IPS DF 6.9 (cell line): ENCODE measurements at regions not wholly inside any gene's neighbourhood (a gene's known extent, or its start where the extent isn't known, plus 50 kb on each side); places are given as distances from the start of the nearest gene placed in this dataset.

Experiments
- DNase-seq: peaks from one replicate; pipeline ENCODE4 v3.0.0-alpha.2; 2013; ENCODE audit warnings: low read depth, low spot score
- H3K27ac ChIP-seq: one replicate; pipeline ENCODE4 v1.5.1; 2013; ENCODE audit warnings: low read length, control low read depth
- H3K27me3 ChIP-seq: 2 replicates; pipeline ENCODE4 v1.6.1; 2013; ENCODE audit warnings: mild to moderate bottlenecking, low read length; ENCODE audit not compliant: control insufficient read depth, insufficient read depth
- H3K36me3 ChIP-seq: 2 replicates; pipeline ENCODE4 v1.6.1; 2013; ENCODE audit warnings: low read length; ENCODE audit not compliant: control insufficient read depth, insufficient read depth
- H3K4me1 ChIP-seq: 2 replicates; pipeline ENCODE4 v1.6.1; 2013; ENCODE audit warnings: low read length; ENCODE audit not compliant: control insufficient read depth, insufficient read depth
- H3K4me3 ChIP-seq: 2 replicates; pipeline ENCODE4 v1.5.1; 2013; ENCODE audit warnings: mild to moderate bottlenecking, low read length
- H3K9me3 ChIP-seq: 2 replicates; pipeline ENCODE4 v1.6.1; 2013; ENCODE audit warnings: low read length, inconsistent platforms; ENCODE audit not compliant: control insufficient read depth, insufficient read depth
- WGBS: extraction: QIAGEN DNeasy Blood & Tissue Kit; methylation state at CpG from one replicate; pipeline ENCODE4 v1.1.7; 2013; ENCODE audit warnings: mixed read lengths, missing lambda C conversion rate; ENCODE audit not compliant: insufficient read length, insufficient coverage; 5-methylcytosine and 5-hydroxymethylcytosine counted together

- DNase-seq, result no peak
- Histone ChIP-seq H3K4me3 (no peak overlapping the region), H3K36me3 (no peaks in the 10 kb centered on the region), H3K4me1 (peaks cover 4% of the 10 kb centered on the region; the same call in 1 of the 2 replicates), H3K9me3 (no peaks in the 10 kb centered on the region), H3K27ac (no peak overlapping the region), H3K27me3 (no peaks in the 10 kb centered on the region)
- WGBS, result no CpG with 5 or more reads among the region's 5 CpGs
These were observed 469.4 kb upstream of the SMIM21 start for GRCh38 chr18:75896865-75897264.

GRCh38 chr18:75895135-75895534 is 467.6 kb upstream of the SMIM21 start:
- Histone ChIP-seq H3K36me3 (no peaks in the 10 kb centered on the region), H3K4me3 (no peak overlapping the region), H3K4me1 (peaks cover 4% of the 10 kb centered on the region; the same call in 1 of the 2 replicates), H3K27ac (no peak overlapping the region), H3K27me3 (no peaks in the 10 kb centered on the region), H3K9me3 (no peaks in the 10 kb centered on the region)
- no peak for DNase-seq
- no CpG with 5 or more reads among the region's 4 CpGs for WGBS

GRCh38 chr18:75884728-75885127 is 457.2 kb upstream of the SMIM21 start:
- Histone ChIP-seq H3K36me3 (no peaks in the 10 kb centered on the region), H3K9me3 (no peaks in the 10 kb centered on the region), H3K27ac (no peak overlapping the region), H3K27me3 (no peaks in the 10 kb centered on the region), H3K4me3 (no peak overlapping the region), H3K4me1 (no peaks in the 10 kb centered on the region)
- WGBS, result no CpG with 5 or more reads among the region's 4 CpGs
- DNase-seq, result no peak

- no peak overlapping the region for H3K4me3 ChIP-seq
- H3K9me3 ChIP-seq, result no peaks in the 10 kb centered on the region
- DNase-seq, result no peak
- H3K27ac ChIP-seq, result no peak overlapping the region
- no peaks in the 10 kb centered on the region for H3K36me3 ChIP-seq
- WGBS, result no CpG with 5 or more reads among the region's 6 CpGs
- no peaks in the 10 kb centered on the region for H3K4me1 ChIP-seq
- H3K27me3 ChIP-seq, result no peaks in the 10 kb centered on the region
These were observed 453.5 kb upstream of the SMIM21 start for GRCh38 chr18:75880925-75881504.

GRCh38 chr18:75880266-75880665 is 452.8 kb upstream of the SMIM21 start:
- Histone ChIP-seq H3K27me3 (no peaks in the 10 kb centered on the region), H3K4me3 (no peak overlapping the region), H3K9me3 (no peaks in the 10 kb centered on the region), H3K4me1 (no peaks in the 10 kb centered on the region), H3K27ac (no peak overlapping the region), H3K36me3 (no peaks in the 10 kb centered on the region)
- no CpG with 5 or more reads among the region's 12 CpGs for WGBS
- no peak for DNase-seq

- Histone ChIP-seq H3K36me3 (no peaks in the 10 kb centered on the region), H3K27me3 (no peaks in the 10 kb centered on the region), H3K4me3 (no peak overlapping the region), H3K9me3 (no peaks in the 10 kb centered on the region), H3K4me1 (no peaks in the 10 kb centered on the region), H3K27ac (no peak overlapping the region)
- no peak for DNase-seq
- WGBS, result no CpG with 5 or more reads among the region's 3 CpGs
These were observed 451.7 kb upstream of the SMIM21 start for GRCh38 chr18:75879196-75879595.

GRCh38 chr18:75875559-75875958 is 448.1 kb upstream of the SMIM21 start:
- H3K27me3 ChIP-seq, result no peaks in the 10 kb centered on the region

GRCh38 chr18:75874401-75875089 is 447.0 kb upstream of the SMIM21 start:
- H3K9me3 ChIP-seq, result no peaks in the 10 kb centered on the region
- WGBS, result no CpG with 5 or more reads among the region's 11 CpGs
- H3K4me3 ChIP-seq, result no peak overlapping the region
- no peaks in the 10 kb centered on the region for H3K27me3 ChIP-seq
- H3K27ac ChIP-seq, result no peak overlapping the region
- no peaks in the 10 kb centered on the region for H3K36me3 ChIP-seq
- no peaks in the 10 kb centered on the region for H3K4me1 ChIP-seq
- DNase-seq, result no peak

More at GRCh38 chr18:75875559-75875958, 448.1 kb upstream of the SMIM21 start:
- no peak overlapping the region for H3K4me3 ChIP-seq
- no peaks in the 10 kb centered on the region for H3K9me3 ChIP-seq
- no peaks in the 10 kb centered on the region for H3K4me1 ChIP-seq
- DNase-seq, result no peak
- H3K36me3 ChIP-seq, result no peaks in the 10 kb centered on the region
- no CpG with 5 or more reads among the region's 10 CpGs for WGBS
- H3K27ac ChIP-seq, result no peak overlapping the region

- WGBS, result no CpG with 5 or more reads among the region's 3 CpGs
- no peak overlapping the region for H3K4me3 ChIP-seq
- H3K27me3 ChIP-seq, result no peaks in the 10 kb centered on the region
- no peak overlapping the region for H3K27ac ChIP-seq
- H3K36me3 ChIP-seq, result no peaks in the 10 kb centered on the region
- no peaks in the 10 kb centered on the region for H3K9me3 ChIP-seq
- DNase-seq, result no peak
- no peaks in the 10 kb centered on the region for H3K4me1 ChIP-seq
These were observed 444.1 kb upstream of the SMIM21 start for GRCh38 chr18:75871596-75871995.

GRCh38 chr18:75869162-75869561 is 441.7 kb upstream of the SMIM21 start:
- WGBS, result no CpG with 5 or more reads among the region's 1 CpG
- no peaks in the 10 kb centered on the region for H3K36me3 ChIP-seq
- no peaks in the 10 kb centered on the region for H3K9me3 ChIP-seq
- no peaks in the 10 kb centered on the region for H3K4me1 ChIP-seq
- no peak for DNase-seq
- H3K27me3 ChIP-seq, result no peaks in the 10 kb centered on the region
- H3K4me3 ChIP-seq, result no peak overlapping the region
- no peak overlapping the region for H3K27ac ChIP-seq

- WGBS, result no CpG with 5 or more reads among the region's 9 CpGs
- no peaks in the 10 kb centered on the region for H3K9me3 ChIP-seq
- no peak overlapping the region for H3K4me3 ChIP-seq
- H3K27me3 ChIP-seq, result no peaks in the 10 kb centered on the region
- H3K4me1 ChIP-seq, result no peaks in the 10 kb centered on the region
- no peak overlapping the region for H3K27ac ChIP-seq
- no peaks in the 10 kb centered on the region for H3K36me3 ChIP-seq
- DNase-seq, result no peak
These were observed 440.5 kb upstream of the SMIM21 start for GRCh38 chr18:75868031-75868430.
